Eye (tissue), 1 donor: ENCODE measurements at regions not wholly inside any gene's neighbourhood (a gene's known extent, or its start where the extent isn't known, plus 50 kb on each side); places are given as distances from the start of the nearest gene placed in this dataset.

Experiments used
- DNase-seq: peaks from one replicate; pipeline ENCODE4 v3.0.0-alpha.2; 2015

GRCh38 chr5:9919306-9920030 is 289.3 kb upstream of the TAS2R1 start:
- peak; percentile 23 for DNase-seq

GRCh38 chr5:9905661-9906060 is 275.5 kb upstream of the TAS2R1 start:
- no peak for DNase-seq

- no peak for DNase-seq
Measured at GRCh38 chr5:9903801-9904200, 273.6 kb upstream of the TAS2R1 start.

GRCh38 chr5:9898319-9898718 is 268.2 kb upstream of the TAS2R1 start:
- DNase-seq = peak; percentile 64

- peak; percentile 52 for DNase-seq
Measured at GRCh38 chr5:9895302-9895645, 265.1 kb upstream of the TAS2R1 start.

- no peak for DNase-seq
Measured at GRCh38 chr5:9894571-9895301, 264.6 kb upstream of the TAS2R1 start.

- DNase-seq = no peak
Measured at GRCh38 chr5:9892696-9893095, 262.5 kb upstream of the TAS2R1 start.

- no peak for DNase-seq
Measured at GRCh38 chr5:9889511-9889910, 259.4 kb upstream of the TAS2R1 start.

GRCh38 chr5:9888501-9888901 is 258.4 kb upstream of the TAS2R1 start:
- DNase-seq = peak; percentile 59

GRCh38 chr5:9885164-9885563 is 255.0 kb upstream of the TAS2R1 start:
- DNase-seq = no peak

- DNase-seq = peak; percentile 65
Measured at GRCh38 chr5:9878206-9878605, 248.1 kb upstream of the TAS2R1 start.

GRCh38 chr5:9877488-9877887 is 247.3 kb upstream of the TAS2R1 start:
- DNase-seq = no peak

- DNase-seq = no peak
Measured at GRCh38 chr5:9876451-9876850, 246.3 kb upstream of the TAS2R1 start.

- DNase-seq = no peak
Measured at GRCh38 chr5:9869616-9870288, 239.6 kb upstream of the TAS2R1 start.

- DNase-seq = no peak
Measured at GRCh38 chr5:9865574-9865973, 235.4 kb upstream of the TAS2R1 start.

- DNase-seq = no peak
Measured at GRCh38 chr5:9864791-9865190, 234.6 kb upstream of the TAS2R1 start.

- no peak for DNase-seq
Measured at GRCh38 chr5:9863486-9863885, 233.3 kb upstream of the TAS2R1 start.

GRCh38 chr5:9861666-9862256 is 231.6 kb upstream of the TAS2R1 start:
- no peak for DNase-seq

- no peak for DNase-seq
Measured at GRCh38 chr5:9859808-9860207, 229.7 kb upstream of the TAS2R1 start.

GRCh38 chr5:9858043-9858442 is 227.9 kb upstream of the TAS2R1 start:
- DNase-seq = no peak

- no peak for DNase-seq
Measured at GRCh38 chr5:9853309-9853708, 223.2 kb upstream of the TAS2R1 start.

GRCh38 chr5:9852671-9853070 is 222.5 kb upstream of the TAS2R1 start:
- no peak for DNase-seq

GRCh38 chr5:9851458-9851857 is 221.3 kb upstream of the TAS2R1 start:
- no peak for DNase-seq

- no peak for DNase-seq
Measured at GRCh38 chr5:9850456-9850855, 220.3 kb upstream of the TAS2R1 start.
